NB4 (cell line): ENCODE measurements at regions not wholly inside any gene's neighbourhood (a gene's known extent, or its start where the extent isn't known, plus 50 kb on each side); places are given as distances from the start of the nearest gene placed in this dataset.

Experiments
- DNase-seq: peaks from one replicate; pipeline ENCODE4 v3.0.0; 2010; ENCODE audit warnings: low read depth
- H3K4me3 ChIP-seq: one replicate; pipeline ENCODE4 v1.5.1; 2011; ENCODE audit warnings: mild to moderate bottlenecking, low read depth, low read length, moderate library complexity
- MYC ChIP-seq: IDR thresholded peaks from 2 replicates; pipeline ENCODE4 v1.6.1; 2011; ENCODE audit warnings: low read depth, low read length
- POLR2A ChIP-seq: IDR thresholded peaks from 2 replicates; pipeline ENCODE4 v1.6.1; 2011; ENCODE audit warnings: mild to moderate bottlenecking; ENCODE audit not compliant: insufficient read length; ENCODE audit errors: extremely low read depth
- TF ChIP-seq, protein P1 (sequence below): IDR thresholded peaks from one replicate; pipeline ENCODE4 v1.5.1; 2012; ENCODE audit warnings: low read depth, low read length
- TF ChIP-seq, protein P2 (sequence below): IDR thresholded peaks from 2 replicates; pipeline ENCODE4 v1.6.1; 2011; ENCODE audit warnings: low read depth, low read length

DNA sequence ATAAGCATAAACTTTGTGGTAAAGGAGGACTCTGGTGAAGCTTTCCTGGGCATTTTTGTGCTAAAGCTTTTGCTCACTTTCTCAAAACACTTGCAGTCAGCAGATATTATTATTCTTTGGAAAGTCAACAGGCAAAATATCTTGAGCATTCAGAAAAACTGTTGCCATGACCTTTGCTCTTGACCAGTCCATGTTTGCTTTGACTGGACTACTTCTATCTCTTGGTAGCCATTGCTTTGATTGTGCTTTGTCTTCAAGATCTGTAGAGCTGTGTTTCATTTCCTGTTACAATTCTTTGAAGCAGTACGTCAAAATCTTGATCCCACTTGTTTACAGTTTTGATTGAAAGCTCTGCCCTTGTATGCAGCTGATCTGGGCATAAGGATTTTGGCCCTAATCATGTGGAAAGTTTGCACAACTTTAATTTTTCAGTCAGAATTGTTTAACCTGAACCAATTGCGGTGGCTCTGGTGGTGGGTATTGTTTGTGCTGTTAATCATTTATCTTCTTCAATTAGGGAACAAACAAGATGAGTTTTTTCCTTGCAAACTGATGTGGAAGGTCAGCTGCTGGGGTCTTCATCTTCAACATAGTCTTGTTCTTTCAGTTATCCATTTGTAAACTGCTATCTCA lies 121.5 kb upstream of the NUDT6 start:
- DNase-seq, result no peak
- TF ChIP-seq, protein P1, sequence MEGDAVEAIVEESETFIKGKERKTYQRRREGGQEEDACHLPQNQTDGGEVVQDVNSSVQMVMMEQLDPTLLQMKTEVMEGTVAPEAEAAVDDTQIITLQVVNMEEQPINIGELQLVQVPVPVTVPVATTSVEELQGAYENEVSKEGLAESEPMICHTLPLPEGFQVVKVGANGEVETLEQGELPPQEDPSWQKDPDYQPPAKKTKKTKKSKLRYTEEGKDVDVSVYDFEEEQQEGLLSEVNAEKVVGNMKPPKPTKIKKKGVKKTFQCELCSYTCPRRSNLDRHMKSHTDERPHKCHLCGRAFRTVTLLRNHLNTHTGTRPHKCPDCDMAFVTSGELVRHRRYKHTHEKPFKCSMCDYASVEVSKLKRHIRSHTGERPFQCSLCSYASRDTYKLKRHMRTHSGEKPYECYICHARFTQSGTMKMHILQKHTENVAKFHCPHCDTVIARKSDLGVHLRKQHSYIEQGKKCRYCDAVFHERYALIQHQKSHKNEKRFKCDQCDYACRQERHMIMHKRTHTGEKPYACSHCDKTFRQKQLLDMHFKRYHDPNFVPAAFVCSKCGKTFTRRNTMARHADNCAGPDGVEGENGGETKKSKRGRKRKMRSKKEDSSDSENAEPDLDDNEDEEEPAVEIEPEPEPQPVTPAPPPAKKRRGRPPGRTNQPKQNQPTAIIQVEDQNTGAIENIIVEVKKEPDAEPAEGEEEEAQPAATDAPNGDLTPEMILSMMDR, result no peak
- TF ChIP-seq MYC, result no peak
- no peak for TF ChIP-seq POLR2A
- TF ChIP-seq, protein P2, sequence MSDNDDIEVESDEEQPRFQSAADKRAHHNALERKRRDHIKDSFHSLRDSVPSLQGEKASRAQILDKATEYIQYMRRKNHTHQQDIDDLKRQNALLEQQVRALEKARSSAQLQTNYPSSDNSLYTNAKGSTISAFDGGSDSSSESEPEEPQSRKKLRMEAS, result no peak
- H3K4me3 ChIP-seq, result no peak overlapping the region

- H3K4me3 ChIP-seq, result no peak overlapping the region
- TF ChIP-seq, protein P2, result no peak
- TF ChIP-seq, protein P1, result no peak
- TF ChIP-seq POLR2A (no peak), MYC (no peak)
- no peak for DNase-seq
These were observed 123.7 kb upstream of the NUDT6 start for GRCh38 chr4:123046096-123046495.

- TF ChIP-seq, protein P2, result no peak
- TF ChIP-seq POLR2A, result no peak
- no peak for TF ChIP-seq MYC
- TF ChIP-seq, protein P1, result no peak
- DNase-seq, result no peak
- H3K4me3 ChIP-seq, result no peak overlapping the region
These were observed 127.6 kb upstream of the NUDT6 start for GRCh38 chr4:123050018-123050417.

- TF ChIP-seq, protein P2, result no peak
- TF ChIP-seq MYC, result no peak
- TF ChIP-seq, protein P1, result no peak
- no peak for TF ChIP-seq POLR2A
These were observed 129.6 kb upstream of the NUDT6 start for GRCh38 chr4:123052007-123052406.

GRCh38 chr4:123055943-123056342 lies 133.5 kb upstream of the NUDT6 start:
- TF ChIP-seq, protein P1, result no peak
- TF ChIP-seq POLR2A (no peak), MYC (no peak)
- TF ChIP-seq, protein P2, result no peak
- no peak overlapping the region for H3K4me3 ChIP-seq
- no peak for DNase-seq

More at GRCh38 chr4:123052007-123052406, 129.6 kb upstream of the NUDT6 start:
- no peak for DNase-seq
- H3K4me3 ChIP-seq, result no peak overlapping the region
